Activated T-cell treated with anti-CD3 and anti-CD28 coated beads, Interleukin-2, amount 50 U/mL, for 1 hour (primary cell): ENCODE measurements at regions not wholly inside any gene's neighbourhood (a gene's known extent, or its start where the extent isn't known, plus 50 kb on each side); places are given as distances from the start of the nearest gene placed in this dataset.

Experiments used
- DNase-seq: peaks from one replicate; pipeline ENCODE4 v3.0.0-alpha.2; 2020

DNA sequence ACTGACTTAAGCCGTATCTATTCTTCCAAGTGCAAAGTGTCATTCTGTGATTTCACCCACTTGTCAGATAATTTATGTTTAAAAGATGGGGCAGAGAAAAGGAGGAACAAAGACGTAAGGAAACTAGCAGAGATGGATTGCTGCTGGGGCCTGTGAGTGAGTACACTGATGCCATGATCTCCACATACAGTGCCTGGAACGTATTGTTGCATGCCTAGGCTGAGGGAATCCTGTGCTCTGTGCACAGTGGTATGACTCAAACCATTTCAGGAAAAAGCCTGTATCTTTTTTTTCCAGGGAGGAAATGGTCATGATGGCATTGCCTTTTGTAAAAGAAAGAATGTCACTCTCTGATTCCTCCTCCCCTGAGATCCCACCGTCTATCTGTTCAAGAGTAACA, 359.5 kb upstream of the ADAMTS16 start:
- no peak for DNase-seq

DNA sequence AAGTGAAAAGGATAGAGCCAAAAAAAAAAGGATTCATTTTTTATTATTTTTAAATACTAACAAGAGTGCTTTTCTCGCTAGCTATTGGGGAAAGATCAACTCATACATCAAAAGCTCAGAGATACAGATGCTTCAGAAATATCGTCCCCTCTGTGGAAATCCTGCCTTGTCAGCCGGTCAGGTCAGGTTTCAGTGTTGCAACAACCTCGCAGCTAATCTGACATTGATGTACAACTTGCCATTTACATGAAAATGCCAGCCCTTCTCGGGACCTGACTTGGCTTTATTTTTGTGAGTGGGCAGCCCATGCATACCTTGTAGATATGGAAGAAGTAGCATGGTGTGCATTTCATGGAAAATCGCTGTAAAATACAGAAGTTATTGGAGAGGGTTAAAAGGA, 358.8 kb upstream of the ADAMTS16 start:
- no peak for DNase-seq

DNA sequence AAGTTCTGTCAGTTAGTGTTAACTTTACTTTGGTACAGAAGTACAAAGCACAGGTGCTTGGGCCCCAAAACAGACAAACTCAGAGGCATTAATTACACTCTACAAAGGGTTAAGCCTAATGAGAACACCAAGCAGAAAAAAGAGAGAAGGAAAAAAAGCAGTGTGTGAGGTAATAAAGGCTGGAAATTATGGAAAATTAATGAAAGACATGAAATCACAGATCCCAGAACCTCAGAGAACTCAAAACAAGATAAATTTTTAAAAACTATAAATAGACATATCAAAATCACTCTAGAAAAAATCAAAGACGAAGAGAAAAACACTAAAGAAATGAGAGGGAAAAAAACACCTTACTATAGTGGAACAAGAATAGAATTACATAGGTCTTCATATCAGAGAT, 354.2 kb upstream of the ADAMTS16 start:
- no peak for DNase-seq

DNA sequence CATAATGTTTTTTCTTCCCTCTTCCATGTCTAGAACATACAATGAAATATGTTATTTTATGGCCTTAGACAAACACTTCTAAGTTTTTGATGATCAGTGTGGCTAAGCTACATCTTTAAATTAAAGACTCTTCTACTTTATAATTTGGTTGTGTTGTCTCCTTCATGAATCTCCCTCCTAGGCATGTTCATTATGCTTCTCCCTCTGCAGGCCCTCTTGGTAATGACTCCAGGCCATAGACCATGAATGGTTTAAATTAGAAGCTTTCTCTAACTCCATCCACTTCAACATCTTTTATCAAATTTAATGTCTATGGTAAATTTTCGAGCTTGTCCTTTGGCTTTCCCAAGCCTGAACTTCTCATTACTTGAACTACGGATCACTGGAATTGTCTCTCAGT, 342.7 kb upstream of the ADAMTS16 start:
- DNase-seq = no peak

DNA sequence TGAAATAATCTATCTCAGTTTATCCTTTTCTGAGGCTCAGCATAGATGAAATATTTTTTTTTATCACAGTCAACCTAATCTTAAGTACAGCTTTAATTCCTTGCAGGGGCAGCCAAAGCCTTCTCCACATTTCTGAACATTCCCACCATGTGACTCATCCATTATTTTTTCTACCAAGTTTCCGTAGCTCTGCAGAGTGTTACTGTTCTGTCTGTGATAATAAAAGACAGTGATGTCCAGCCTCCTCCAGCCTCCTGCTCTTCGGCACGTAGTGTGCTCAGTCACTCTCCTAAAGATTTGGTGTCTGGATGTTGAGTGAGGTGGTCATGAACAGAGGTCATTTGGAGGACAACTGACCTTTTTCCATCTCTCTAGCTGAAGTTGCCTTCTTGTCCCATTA, 338.1 kb upstream of the ADAMTS16 start:
- DNase-seq = no peak

DNA sequence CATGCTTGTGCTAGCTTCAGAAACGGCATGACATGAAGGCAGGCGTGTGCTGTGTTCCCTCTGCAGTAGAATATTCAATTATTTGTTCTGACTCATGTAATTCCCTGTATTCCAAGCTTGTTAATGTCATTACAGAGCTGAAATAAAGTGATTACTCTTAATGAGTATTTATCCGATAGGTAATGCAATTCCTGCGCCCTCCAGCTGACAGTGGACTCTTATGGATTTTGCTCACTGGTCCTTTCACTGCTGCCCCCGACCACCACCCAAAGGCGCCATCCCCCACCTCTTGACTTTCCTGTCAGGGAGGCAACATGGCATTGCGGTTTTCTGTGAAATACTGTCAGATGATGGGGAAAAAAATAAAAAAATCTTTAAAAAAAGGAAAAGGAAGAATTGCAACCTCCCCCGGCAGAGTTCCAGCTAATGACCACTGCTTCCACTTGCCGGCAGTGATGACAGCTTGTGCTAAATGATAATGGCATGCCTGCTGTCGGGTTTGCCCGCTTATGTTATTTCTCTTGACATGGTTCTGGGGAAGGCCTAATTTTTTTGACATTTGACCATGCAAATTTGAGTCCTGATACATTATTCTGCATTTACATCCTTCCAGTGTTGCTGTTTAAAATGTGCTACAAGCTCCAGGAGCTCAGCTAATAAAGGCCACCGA, 335.3 kb upstream of the ADAMTS16 start:
- no peak for DNase-seq

DNA sequence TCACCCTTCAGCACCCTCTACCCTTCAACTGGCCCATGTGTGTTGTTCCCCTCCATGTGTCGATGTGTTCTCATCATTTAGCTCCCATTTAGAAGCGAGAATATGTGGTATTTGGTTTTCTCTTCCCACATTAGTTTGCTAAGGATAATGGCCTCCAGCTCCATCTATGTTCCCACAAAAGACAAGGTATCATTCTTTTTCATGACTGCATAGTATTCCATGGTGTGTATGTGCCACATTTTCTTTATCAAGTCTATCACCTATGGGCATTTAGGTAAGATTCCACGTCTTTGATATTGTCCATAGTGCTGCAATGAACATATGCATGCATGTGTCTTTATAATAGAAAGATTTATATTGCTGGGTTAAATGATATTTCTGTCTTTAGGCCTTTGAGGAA, 325.1 kb upstream of the ADAMTS16 start:
- no peak for DNase-seq

DNA sequence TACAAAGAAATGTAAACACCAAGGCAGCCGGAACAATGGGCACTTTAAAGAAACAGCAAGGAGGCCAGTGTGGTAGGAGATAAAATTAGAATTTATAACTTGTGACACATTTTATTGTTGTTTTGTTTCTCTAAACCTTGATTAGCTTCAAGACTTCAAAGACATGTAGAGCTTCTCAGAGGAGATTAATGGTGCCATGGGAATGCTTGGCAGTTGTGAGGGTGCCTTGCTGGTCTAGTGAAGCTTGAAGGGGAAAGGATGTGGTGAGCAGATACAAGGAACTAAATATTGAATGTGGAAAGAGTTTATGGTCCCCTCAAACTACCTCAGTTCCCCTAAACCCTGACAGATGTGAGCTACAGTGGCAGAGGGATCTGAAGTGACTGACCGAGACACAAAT, 322.4 kb upstream of the ADAMTS16 start:
- DNase-seq = no peak

DNA sequence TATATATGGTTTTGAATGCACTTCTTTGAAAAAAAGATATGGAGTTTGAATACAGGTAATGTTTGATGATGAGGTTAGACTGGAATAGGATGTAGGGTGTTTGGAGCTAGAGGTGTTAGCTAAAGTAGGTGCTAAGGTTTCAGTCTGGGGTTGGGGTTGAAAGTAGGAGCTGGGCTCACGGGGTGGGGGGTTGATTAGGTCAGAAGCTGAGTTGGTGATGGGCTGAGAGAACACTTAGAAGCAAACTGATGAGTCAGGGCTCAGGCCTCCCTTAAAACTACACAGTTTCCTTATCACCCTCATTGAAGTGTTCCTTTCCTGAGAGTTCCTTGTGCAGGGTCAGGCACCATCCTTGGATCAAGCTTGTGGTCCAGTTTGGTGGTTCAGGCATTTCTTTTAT, 308.8 kb upstream of the ADAMTS16 start:
- no peak for DNase-seq

DNA sequence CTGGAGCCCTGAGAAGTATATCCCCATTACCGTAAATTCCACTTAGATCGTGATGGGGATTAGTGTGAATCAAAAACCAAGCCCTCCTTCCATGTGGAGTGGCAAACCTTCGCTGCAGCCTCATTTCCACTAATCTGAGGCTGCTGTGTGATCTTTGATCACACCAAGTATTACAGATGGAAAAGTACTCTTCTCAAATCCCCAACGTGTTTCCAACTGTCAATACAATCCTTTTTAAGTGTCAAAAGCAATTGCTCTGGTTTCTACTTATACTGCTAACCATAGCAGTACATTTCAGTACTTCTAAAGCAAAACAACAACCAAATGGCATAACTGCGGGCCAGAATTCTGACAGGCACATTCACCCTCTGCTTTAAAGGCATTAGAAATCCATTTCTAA, 307.7 kb upstream of the ADAMTS16 start:
- DNase-seq = no peak

DNA sequence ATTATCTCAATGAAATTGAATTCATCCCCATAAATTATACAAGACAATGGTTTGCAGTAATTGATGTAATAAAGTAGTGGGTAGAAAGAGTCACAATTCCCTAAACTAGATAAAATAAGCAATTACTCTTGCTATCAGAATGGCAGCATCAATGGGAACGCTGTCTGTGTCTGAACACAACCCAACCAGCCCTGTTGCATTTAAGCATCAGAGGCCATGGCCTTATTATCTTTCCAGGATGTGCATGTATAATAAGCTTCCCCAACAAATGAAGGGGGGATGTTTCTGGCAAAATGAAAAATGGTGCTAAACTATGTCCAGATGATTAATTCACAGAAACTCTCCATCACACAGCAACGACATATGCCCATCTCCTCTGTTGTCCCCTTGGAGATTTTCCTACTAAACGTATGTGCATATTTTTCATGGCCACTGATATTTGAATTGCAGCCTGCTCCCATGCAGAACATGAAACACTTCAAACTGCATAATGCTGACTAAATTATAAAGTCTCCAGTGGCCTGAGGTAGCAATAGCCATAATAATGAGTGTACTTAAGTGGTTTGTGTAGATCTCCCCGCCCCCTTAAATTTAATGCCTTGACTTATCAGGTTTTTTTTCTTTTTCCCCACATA, 306.9 kb upstream of the ADAMTS16 start:
- no peak for DNase-seq

DNA sequence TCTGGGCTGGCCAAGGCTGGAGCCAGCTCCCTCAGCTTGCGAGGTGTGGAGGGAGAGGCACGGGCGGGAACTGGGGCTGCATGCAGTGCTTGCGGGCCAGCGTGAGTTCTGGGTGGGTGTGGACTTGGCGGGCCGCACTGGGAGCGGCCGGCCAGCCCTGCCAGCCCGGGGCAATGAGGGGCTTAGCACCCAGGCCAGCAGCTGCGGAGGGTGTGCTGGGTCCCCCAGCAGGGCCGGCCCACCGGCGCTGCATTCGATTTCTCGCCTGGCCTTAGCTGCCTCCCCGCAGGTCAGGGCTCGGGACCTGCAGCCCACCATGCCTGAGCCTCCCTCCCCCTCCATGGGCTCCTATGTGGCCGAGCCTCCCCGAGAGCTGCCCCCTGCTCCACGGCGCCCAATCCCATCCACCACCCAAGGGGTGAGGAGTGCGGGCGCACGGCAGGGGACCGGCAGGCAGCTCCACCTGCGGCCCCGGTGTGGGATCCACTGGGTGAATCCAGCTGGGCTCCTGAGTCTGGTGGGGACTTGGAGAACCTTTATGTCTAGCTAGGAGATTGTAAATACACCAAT, 302.6 kb upstream of the ADAMTS16 start:
- no peak for DNase-seq

DNA sequence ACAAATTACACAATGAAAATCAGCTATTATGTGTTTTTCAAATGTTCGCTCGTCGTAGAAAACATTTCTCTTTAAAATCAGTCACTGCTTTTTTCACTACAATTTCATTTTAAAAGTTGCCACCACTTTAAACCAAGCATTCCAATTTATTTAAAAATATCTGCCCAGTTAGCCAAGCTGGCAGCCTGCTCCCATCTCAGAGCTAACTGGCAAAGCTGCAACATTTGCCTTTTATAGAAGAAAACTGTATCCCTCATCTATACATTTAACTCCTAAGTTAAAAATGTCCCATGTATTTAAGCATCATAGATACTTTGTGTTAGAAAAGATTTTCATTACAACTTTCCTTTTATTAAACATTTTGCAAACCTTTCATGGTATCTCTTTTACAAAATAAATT, 294.9 kb upstream of the ADAMTS16 start:
- DNase-seq = no peak

DNA sequence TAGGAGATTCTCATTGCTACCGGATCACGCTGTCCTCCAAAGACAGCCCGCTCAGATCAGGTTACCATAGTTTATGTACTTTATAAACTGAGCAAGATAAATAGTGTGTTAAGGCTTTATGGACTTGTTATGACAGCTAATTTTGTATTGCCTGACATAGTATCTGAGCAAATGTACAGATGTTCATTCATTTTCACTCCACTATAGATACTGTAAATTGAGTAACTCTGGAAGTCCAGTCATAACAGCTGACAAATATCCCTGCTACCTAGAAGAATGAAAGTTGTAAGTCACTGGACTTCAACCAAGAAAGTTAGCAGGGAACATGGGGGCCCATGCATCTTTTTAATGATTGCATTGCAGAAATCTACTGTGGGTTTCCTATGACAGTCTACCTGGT, 292.4 kb upstream of the ADAMTS16 start:
- DNase-seq = no peak

DNA sequence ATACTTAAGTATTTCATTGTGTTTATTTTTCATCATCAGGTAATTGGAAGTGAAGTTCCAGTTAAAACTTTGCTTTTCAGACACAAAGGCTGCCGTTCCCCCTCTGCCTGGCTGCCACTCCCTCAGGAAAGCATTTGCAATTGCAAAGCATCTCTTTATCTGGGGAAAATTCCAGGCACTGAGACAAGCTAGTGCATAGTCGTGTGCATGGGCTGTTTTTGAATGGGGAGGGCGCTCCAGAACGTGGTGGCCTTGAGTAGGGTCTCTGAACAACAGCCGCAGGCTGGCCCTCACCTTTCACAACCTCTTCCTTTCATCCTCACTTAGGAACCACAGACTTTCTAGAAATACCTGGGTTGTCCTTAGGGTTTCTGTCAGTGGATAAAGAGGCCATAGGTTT, 285.1 kb upstream of the ADAMTS16 start:
- no peak for DNase-seq

DNA sequence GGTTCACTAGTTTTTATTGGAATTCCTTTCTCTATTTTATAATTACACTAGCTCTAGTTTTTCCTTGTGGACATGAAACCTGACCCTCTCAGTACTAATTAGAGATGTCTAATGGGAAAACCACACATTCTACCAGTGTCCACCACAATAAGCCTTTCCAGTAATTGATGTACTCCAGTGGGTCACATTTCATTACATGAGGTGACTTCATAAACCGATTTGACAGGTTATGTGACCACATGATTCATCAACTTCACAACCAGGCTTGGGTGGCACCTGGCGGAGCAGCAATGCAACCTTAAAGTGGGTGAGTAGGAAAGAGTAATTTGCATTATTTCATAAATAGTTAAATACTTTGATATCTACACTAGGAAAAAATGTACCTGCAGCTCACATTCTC, 284.2 kb upstream of the ADAMTS16 start:
- DNase-seq = no peak

DNA sequence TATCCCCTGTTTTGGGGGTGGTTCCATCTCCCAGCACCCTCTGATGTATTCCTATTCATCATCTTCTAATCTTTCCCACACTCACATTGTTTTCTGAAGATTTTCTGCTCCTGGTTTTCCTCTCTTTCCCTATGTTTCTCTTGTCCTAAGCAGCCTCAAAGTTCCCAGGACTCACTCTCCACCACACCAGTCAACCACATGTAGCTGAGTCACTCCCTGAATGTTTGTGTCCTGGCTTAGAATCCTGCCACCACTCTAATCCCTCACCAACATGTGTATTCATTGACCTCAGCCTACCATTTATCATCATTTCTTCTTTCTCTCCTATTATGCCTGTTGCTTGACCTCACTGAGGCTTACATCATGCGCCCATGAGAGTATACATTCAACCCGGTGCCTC, 282.4 kb upstream of the ADAMTS16 start:
- no peak for DNase-seq

DNA sequence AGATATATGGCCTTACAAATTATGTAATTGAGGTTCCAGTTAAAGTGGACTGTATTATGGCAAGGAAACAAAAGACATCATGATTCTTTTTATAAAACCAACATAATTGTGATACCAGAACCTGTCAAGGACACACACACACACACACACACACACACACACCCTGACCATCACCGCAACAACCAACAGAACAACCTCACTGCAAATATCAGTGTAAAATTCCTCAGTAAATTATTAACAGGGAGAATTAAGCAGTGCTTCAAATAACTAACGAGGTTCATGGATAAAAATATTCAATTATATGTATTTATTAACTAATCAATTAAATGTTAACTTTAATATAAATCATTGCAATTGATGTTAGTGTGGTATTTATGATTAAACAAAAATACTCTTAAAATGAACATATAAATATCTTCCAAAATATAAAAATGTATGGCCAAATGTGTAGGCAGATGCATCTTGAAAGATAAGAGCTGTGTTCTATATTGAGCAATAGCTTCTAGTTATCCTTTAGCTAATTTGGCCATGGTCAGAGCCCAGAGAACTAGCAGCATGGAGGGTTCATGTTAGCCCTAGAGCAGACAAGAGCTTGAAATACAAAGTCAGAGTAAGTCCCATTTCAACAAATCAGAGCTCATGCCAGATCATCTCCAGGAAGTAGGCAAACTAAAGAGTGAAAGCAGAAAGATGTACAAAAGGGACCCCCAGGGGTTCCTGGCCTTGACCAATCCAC, 280.5 kb upstream of the ADAMTS16 start:
- no peak for DNase-seq

DNA sequence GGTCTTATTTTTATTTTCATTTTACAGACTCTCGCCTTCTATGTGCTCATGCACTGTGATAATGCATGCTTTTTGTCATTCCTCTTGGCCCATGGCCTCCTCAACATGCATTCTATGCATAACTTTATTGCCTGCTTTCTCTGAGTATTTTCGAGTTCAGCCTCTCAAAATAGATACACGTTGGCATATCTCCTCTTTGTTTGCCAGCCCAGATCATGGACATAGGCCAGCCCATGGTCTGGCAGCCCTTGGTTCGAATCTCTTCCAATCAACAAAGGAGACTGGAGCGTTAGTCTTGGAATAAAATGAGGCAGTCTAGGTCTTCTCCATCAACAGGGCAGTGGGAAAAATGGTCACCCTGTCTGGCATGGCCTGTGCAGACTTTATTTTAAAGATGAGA, 279.5 kb upstream of the ADAMTS16 start:
- DNase-seq = no peak

DNA sequence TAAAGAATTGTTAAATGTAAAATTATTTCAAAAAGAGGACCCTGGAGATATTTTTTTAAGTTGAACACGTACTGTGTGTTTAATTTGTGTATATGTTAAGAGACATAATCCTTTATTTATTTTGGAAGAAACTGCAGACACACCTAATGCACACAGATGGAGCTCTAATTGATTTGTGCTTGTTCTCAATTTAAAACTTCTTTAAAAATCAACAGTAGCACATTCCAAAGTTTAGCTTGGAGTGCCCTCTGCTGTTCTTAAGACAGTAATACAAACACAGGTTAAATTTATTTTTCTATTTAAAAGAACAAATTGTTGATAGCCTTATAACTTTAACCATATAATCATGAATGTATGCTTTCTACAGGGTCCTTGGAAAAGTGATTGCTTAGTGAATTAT, 277.6 kb upstream of the ADAMTS16 start:
- no peak for DNase-seq

DNA sequence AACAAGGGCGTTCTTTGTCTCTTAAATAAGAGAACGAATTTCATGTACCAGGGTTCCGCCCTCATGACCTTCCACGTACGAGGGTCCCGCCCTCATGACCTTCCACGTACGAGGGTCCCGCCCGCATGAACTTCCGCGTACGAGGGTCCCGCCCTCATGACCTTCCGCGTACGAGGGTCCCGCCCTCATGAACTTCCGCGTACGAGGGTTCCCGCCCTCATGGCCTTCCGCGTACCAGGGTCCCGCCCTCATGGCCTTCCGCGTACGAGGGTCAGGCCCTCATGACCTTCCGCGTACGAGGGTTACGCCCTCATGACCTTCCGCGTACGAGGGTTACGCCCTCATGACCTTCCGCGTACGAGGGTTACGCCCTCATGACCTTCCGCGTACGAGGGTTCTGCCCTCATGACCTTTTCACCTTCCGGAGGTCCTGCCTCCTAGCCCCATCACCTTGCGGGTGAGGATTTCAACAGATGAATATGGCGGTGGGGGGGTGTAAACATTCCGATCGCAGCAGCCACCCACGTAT, 273.9 kb upstream of the ADAMTS16 start:
- no peak for DNase-seq

DNA sequence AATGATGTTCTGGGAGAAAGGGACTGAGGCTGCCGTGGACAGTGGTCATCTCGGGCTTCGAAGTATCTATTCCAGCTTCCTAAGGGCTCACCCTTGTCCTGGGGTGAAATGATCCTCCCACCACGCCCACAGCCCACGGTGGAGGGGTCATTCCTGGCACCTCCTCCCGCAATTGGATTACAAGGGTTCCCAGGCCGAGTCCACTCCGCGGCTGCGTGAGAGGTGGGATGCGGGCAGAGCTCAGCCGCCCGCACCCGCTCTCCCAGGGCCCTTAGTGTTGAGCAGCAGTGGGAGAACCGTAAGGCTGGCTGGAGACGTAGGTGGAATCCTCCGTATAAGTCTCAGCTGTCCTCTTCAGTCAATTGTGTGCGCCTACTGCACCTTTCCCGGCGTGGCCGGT, 273.3 kb upstream of the ADAMTS16 start:
- DNase-seq = no peak

DNA sequence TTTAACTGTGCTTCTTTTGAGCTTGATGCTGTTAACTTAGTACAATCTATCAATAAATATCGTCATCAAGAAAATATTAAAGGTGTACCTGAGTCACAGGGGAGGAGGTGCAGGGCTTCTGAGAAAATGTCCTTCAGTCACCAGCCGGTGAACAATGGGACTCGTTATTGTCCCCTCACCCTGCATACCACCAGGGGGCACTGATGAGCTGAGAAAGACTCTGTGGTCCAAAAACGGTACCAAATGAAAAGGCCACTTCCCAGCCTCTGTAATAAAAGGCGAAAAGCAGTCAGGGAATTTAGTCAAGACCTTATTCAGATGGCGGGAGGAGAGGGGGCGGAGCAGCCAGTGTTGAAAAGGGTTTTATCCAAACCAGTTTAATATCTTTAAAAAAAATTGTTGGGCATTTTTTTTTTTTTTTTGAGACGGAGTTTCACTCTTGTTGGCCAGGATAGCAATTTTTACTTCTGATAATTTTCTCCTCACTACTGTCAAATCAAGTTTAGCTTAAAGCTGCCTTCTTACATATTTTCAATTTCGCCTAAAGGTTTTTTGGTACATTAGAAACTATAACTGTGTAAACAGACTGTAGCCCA, 271.9 kb upstream of the ADAMTS16 start:
- no peak for DNase-seq

DNA sequence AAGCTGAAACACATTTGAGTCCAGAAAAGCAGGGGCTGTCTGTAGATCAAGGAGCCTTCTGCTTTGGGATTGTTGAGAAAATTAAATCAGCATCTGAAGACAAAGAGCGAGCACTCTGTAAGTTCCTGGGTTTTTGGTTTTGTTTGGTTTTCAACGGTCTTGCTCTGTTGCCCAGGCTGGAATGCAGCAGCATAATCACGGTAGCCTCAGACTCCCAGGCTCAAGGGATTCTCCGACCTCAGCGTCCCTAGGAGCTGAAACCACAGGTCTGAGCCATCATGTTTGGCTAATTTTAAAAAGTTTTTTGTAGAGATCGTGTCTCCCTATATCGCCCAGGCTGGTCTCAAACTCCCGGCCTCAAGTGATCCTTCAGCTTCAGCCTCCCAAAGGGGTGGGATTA, 266.5 kb upstream of the ADAMTS16 start:
- DNase-seq = no peak
